GM12878 (cell line): ENCODE measurements at regions not wholly inside any gene's neighbourhood (a gene's known extent, or its start where the extent isn't known, plus 50 kb on each side); places are given as distances from the start of the nearest gene placed in this dataset.

Experiments used
- EGR1 ChIP-seq, 2 experiments: IDR thresholded peaks; 1 replicate in 1 of 2; 2 replicates in 1 of 2; pipeline ENCODE4 v1.6.1; 2011 to 2012; ENCODE audit warnings: low read depth in 2 of 2, low read length in 2 of 2, borderline replicate concordance in 1 of 2, mild to moderate bottlenecking in 1 of 2, moderate library complexity in 1 of 2
- TF ChIP-seq, protein P1 (sequence below), 3 experiments: IDR thresholded peaks in 2 of 3; conservative IDR thresholded peaks in 1 of 3; 2 replicates each; pipeline ENCODE4 v1.5.1; 2011; ENCODE audit warnings: low read depth in 3 of 3, low read length in 3 of 3, mild to moderate bottlenecking in 3 of 3, control low read depth in 2 of 3, moderate library complexity in 2 of 3, inconsistent platforms in 1 of 3, mixed read lengths in 1 of 3; ENCODE audit not compliant: control insufficient read depth in 2 of 3, insufficient read depth in 1 of 3; ENCODE audit errors: extremely low read depth in 1 of 3

GRCh38 chr16:16996827-16997226 lies 473.9 kb downstream of the XYLT1 start:
- no peak for TF ChIP-seq EGR1 (IDR thresholded peaks at IDR 0.05; ENCODE audit: borderline replicate concordance in 1 of 2, low read depth in 2 of 2, low read length in 2 of 2)
- TF ChIP-seq, protein P1, sequence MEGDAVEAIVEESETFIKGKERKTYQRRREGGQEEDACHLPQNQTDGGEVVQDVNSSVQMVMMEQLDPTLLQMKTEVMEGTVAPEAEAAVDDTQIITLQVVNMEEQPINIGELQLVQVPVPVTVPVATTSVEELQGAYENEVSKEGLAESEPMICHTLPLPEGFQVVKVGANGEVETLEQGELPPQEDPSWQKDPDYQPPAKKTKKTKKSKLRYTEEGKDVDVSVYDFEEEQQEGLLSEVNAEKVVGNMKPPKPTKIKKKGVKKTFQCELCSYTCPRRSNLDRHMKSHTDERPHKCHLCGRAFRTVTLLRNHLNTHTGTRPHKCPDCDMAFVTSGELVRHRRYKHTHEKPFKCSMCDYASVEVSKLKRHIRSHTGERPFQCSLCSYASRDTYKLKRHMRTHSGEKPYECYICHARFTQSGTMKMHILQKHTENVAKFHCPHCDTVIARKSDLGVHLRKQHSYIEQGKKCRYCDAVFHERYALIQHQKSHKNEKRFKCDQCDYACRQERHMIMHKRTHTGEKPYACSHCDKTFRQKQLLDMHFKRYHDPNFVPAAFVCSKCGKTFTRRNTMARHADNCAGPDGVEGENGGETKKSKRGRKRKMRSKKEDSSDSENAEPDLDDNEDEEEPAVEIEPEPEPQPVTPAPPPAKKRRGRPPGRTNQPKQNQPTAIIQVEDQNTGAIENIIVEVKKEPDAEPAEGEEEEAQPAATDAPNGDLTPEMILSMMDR (IDR thresholded peaks at IDR 0.05 in 2 of 3, conservative IDR thresholded peaks at IDR 0.05 in 1 of 3; ENCODE audit: control insufficient read depth in 2 of 3, extremely low read depth in 1 of 3, insufficient read depth in 1 of 3, low read depth in 3 of 3, low read length in 3 of 3): no peak
